CD14-positive monocyte (primary cell): ENCODE measurements at regions not wholly inside any gene's neighbourhood (a gene's known extent, or its start where the extent isn't known, plus 50 kb on each side); places are given as distances from the start of the nearest gene placed in this dataset.

Experiments
- DNase-seq, 3 donors: peaks; one replicate each; pipeline ENCODE4 v3.0.0-alpha.2; 2011 to 2022
- H2AFZ ChIP-seq: 2 replicates; pipeline ENCODE4 v1.6.0; 2012; ENCODE audit warnings: mild to moderate bottlenecking, low read depth, low read length, inconsistent platforms; ENCODE audit not compliant: insufficient read depth, poor library complexity, severe bottlenecking
- H3K27ac ChIP-seq, 2 donors: 1 replicate in 1 of 2; 2 replicates in 1 of 2; pipeline ENCODE4 v1.5.1; 2012 to 2013; ENCODE audit warnings: low read length in 2 of 2, control low read depth in 1 of 2, inconsistent platforms in 1 of 2, low read depth in 1 of 2, mild to moderate bottlenecking in 1 of 2
- H3K27me3 ChIP-seq, 2 donors: one replicate each; pipeline versions ENCODE4 v1.6.0 to v1.6.1; 2011 to 2013; ENCODE audit warnings: low read length in 2 of 2; ENCODE audit not compliant: control insufficient read depth in 2 of 2, insufficient read depth in 2 of 2
- H3K36me3 ChIP-seq, 2 donors: replicated peaks in 1 of 2; 1 replicate in 1 of 2; 2 replicates in 1 of 2; pipeline versions ENCODE4 v1.5.1 to v1.6.1; 2012 to 2013; ENCODE audit warnings: low read length in 2 of 2, control low read depth in 1 of 2, inconsistent platforms in 1 of 2, mild to moderate bottlenecking in 1 of 2; ENCODE audit not compliant: insufficient read depth in 2 of 2, control insufficient read depth in 1 of 2
- H3K4me1 ChIP-seq, 2 donors: 1 replicate in 1 of 2; 2 replicates in 1 of 2; pipeline versions ENCODE4 v1.5.1 to v1.6.1; 2012 to 2013; ENCODE audit warnings: low read length in 2 of 2, control low read depth in 1 of 2, inconsistent platforms in 1 of 2, mild to moderate bottlenecking in 1 of 2, moderate library complexity in 1 of 2; ENCODE audit not compliant: insufficient read depth in 2 of 2, control insufficient read depth in 1 of 2
- H3K4me2 ChIP-seq: replicated peaks from 2 replicates; pipeline ENCODE3; 2012; ENCODE audit warnings: low read length, moderate library complexity, mild to moderate bottlenecking; ENCODE audit not compliant: poor library complexity, severe bottlenecking; ENCODE audit errors: extremely low read depth
- H3K4me3 ChIP-seq, 3 experiments: fragments of 200-600 bp in 1 of 3; sonication (generic) in 1 of 3; replicated peaks in 1 of 3; 1 replicate in 2 of 3; 2 replicates in 1 of 3; pipeline ENCODE4 v1.5.1; 2011 to 2013; ENCODE audit warnings: low read length in 3 of 3, mild to moderate bottlenecking in 3 of 3, control low read depth in 2 of 3, low read depth in 2 of 3, inconsistent platforms in 1 of 3, moderate library complexity in 1 of 3
- H3K79me2 ChIP-seq: 2 replicates; pipeline ENCODE4 v1.6.0; 2012; ENCODE audit warnings: mild to moderate bottlenecking, control low read depth, inconsistent platforms, low read length, moderate library complexity; ENCODE audit not compliant: insufficient read depth
- H3K9ac ChIP-seq: 2 replicates; pipeline ENCODE4 v1.6.0; 2017; ENCODE audit warnings: low read length, mild to moderate bottlenecking; ENCODE audit not compliant: insufficient read depth, poor library complexity, severe bottlenecking
- H3K9me3 ChIP-seq, 2 donors: replicated peaks in 1 of 2; 1 replicate in 1 of 2; 2 replicates in 1 of 2; pipeline versions ENCODE4 v1.5.1 to v1.6.1; 2012 to 2013; ENCODE audit warnings: low read length in 2 of 2, control low read depth in 1 of 2; ENCODE audit not compliant: control insufficient read depth in 1 of 2, insufficient read depth in 1 of 2
- H4K20me1 ChIP-seq: 2 replicates; pipeline ENCODE4 v1.6.0; 2012; ENCODE audit warnings: mild to moderate bottlenecking, low read length, control low read depth, moderate library complexity; ENCODE audit not compliant: insufficient read depth
- H3K27ac Mint-ChIP-seq, 7 donors: one replicate each; pipeline ENCODE4 v1.8.0; 2020; ENCODE audit warnings: mild to moderate bottlenecking in 7 of 7, mixed read lengths in 7 of 7, moderate library complexity in 6 of 7, inconsistent platforms in 2 of 7
- H3K27me3 Mint-ChIP-seq, 3 donors: one replicate each; pipeline ENCODE4 v1.8.0; 2021 to 2022; ENCODE audit warnings: low read depth in 3 of 3, mild to moderate bottlenecking in 3 of 3, mixed read lengths in 3 of 3, moderate library complexity in 3 of 3, inconsistent platforms in 1 of 3
- H3K36me3 Mint-ChIP-seq, 2 donors: one replicate each; pipeline ENCODE4 v1.8.0; 2020; ENCODE audit warnings: mixed read lengths in 2 of 2, inconsistent platforms in 1 of 2, mild to moderate bottlenecking in 1 of 2
- H3K4me1 Mint-ChIP-seq: one replicate; pipeline ENCODE4 v1.8.0; 2020; ENCODE audit warnings: mild to moderate bottlenecking, mixed read lengths
- H3K4me3 Mint-ChIP-seq, 2 donors: one replicate each; pipeline ENCODE4 v1.8.0; 2020; ENCODE audit warnings: mild to moderate bottlenecking in 2 of 2, mixed read lengths in 2 of 2, moderate library complexity in 1 of 2
- H3K9me3 Mint-ChIP-seq, 7 donors: one replicate each; pipeline ENCODE4 v1.8.0; 2020 to 2022; ENCODE audit warnings: mixed read lengths in 7 of 7, mild to moderate bottlenecking in 6 of 7, moderate library complexity in 6 of 7, inconsistent platforms in 2 of 7
- WGBS: methylation state at CpG from one replicate; pipeline ENCODE4 v1.1.5; 2013; ENCODE audit warnings: missing lambda C conversion rate; ENCODE audit not compliant: insufficient coverage; 5-methylcytosine and 5-hydroxymethylcytosine counted together
- intact Hi-C, 2 donors: fragments of 100-400 bp; cut with micrococcal nuclease; formaldehyde crosslinking; loops; one replicate each; pipeline versions ENCODE4 v1.15.0 to v1.15.1; 2023
- TF ChIP-seq, protein P1 (sequence below): fragments of 200-600 bp; IDR thresholded peaks from one replicate; pipeline ENCODE4 v1.8.0; 2022; ENCODE audit warnings: antibody characterized with exemption, mild to moderate bottlenecking

DNA sequence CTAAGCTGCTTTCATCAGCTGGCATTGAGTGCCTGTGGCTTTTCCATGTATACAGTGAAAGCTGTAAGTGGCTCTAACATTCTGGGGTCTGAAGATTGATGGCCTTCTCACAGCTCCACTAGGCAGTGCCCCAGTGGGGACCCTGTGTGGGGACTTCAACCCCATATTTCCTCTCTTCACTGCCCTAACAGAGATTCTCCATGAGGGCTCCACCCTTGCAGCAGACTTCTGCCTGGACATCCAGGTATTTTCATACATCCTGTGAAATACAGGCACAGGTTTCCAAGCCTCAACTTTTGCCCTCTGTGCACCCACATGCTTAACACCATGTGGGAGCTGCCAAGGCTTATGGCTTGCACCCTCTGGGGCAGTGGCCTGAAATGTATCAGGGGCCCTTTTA, 188.2 kb upstream of the SYT4 start:
- no peak overlapping the region for H2AFZ ChIP-seq
- Mint-ChIP-seq H3K36me3 (no peaks in the 10 kb centered on the region), H3K4me1 (no peaks in the 10 kb centered on the region), H3K4me3 (no peak overlapping the region), H3K9me3 (peaks cover 3 to 12% (median 4%) of the 10 kb centered on the region in 7 donors), H3K27ac (no peak overlapping the region), H3K27me3 (peaks cover 0 to 3% (median 0%) of the 10 kb centered on the region in 3 donors)
- peaks cover 9 to 23% of the 10 kb centered on the region in 2 donors for H3K9me3 ChIP-seq
- TF ChIP-seq, protein P1, sequence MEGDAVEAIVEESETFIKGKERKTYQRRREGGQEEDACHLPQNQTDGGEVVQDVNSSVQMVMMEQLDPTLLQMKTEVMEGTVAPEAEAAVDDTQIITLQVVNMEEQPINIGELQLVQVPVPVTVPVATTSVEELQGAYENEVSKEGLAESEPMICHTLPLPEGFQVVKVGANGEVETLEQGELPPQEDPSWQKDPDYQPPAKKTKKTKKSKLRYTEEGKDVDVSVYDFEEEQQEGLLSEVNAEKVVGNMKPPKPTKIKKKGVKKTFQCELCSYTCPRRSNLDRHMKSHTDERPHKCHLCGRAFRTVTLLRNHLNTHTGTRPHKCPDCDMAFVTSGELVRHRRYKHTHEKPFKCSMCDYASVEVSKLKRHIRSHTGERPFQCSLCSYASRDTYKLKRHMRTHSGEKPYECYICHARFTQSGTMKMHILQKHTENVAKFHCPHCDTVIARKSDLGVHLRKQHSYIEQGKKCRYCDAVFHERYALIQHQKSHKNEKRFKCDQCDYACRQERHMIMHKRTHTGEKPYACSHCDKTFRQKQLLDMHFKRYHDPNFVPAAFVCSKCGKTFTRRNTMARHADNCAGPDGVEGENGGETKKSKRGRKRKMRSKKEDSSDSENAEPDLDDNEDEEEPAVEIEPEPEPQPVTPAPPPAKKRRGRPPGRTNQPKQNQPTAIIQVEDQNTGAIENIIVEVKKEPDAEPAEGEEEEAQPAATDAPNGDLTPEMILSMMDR, result no peak
- H3K79me2 ChIP-seq, result no peaks in the 10 kb centered on the region
- H3K9ac ChIP-seq, result no peak overlapping the region
- intact Hi-C loops, result no loop called here
- no peak overlapping the region for H3K27ac ChIP-seq
- no peak overlapping the region for H3K4me2 ChIP-seq
- DNase-seq, result no peak
- H3K4me3 ChIP-seq, result no peak overlapping the region
- no peaks in the 10 kb centered on the region for H4K20me1 ChIP-seq
- H3K27me3 ChIP-seq, result no peaks in the 10 kb centered on the region
- no peaks in the 10 kb centered on the region for H3K4me1 ChIP-seq
- no peaks in the 10 kb centered on the region for H3K36me3 ChIP-seq

DNA sequence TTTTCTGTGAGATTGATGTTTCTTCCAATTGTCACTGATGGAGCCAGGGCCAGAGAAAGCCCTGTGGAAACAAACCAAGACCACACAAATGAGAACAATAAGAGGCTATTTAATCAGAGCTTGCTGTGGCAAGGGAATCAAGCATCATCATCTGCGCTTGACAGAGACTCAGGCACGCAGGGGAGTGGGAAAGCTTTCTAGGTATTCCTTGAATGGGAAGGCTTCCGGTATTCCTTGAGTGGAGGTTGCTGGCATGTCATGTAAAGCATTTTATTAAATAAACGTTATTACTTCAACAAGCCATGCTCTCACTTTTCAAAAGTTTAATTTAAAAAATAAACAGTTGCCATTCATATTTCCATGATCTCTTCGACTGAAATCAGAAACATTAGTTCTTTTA, 194.6 kb upstream of the SYT4 start:
- H3K79me2 ChIP-seq, result no peaks in the 10 kb centered on the region
- no peaks in the 10 kb centered on the region for H3K36me3 ChIP-seq
- no peaks in the 10 kb centered on the region for H4K20me1 ChIP-seq
- WGBS, result no CpG with 5 or more reads among the region's 5 CpGs
- Mint-ChIP-seq H3K27me3 (peaks cover 0 to 1% (median 0%) of the 10 kb centered on the region in 3 donors), H3K4me1 (no peaks in the 10 kb centered on the region), H3K9me3 (peaks cover 0 to 4% (median 2%) of the 10 kb centered on the region in 7 donors), H3K27ac (no peak overlapping the region), H3K4me3 (no peak overlapping the region), H3K36me3 (no peaks in the 10 kb centered on the region)
- DNase-seq, result no peak
- H3K27me3 ChIP-seq, result no peaks in the 10 kb centered on the region
- H3K9me3 ChIP-seq, result no peaks in the 10 kb centered on the region
- no peak overlapping the region for H2AFZ ChIP-seq
- TF ChIP-seq, protein P1, result no peak
- intact Hi-C loops, result no loop called here
- H3K27ac ChIP-seq, result no peak overlapping the region
- no peak overlapping the region for H3K4me3 ChIP-seq
- H3K4me2 ChIP-seq, result no peak overlapping the region
- H3K4me1 ChIP-seq, result no peaks in the 10 kb centered on the region
- H3K9ac ChIP-seq, result no peak overlapping the region
